ENCODE measurements at regions not wholly inside any gene's neighbourhood (a gene's known extent, or its start where the extent isn't known, plus 50 kb on each side); places are given as distances from the start of the nearest gene placed in this dataset.

DNA sequence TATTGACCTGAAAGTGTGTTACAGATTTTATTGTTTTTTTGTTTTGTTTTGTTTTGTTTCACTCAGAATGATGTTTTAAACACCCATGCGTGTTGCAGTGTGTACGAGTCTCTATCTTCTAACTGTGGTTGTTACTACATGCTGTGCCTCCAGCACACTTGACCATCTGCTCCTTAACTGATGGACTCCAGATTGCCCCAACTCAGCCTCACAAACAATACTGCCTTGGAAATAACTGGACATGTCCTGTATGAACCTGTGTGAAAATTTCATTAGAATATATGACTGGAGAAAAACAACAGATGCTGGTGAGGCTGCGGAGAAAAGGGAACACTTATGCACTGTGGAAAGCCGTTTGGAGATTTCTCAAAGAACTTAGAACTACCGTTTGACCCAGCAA lies 68.7 kb upstream of the HAND1 start:
- TF ChIP-seq, protein P1, sequence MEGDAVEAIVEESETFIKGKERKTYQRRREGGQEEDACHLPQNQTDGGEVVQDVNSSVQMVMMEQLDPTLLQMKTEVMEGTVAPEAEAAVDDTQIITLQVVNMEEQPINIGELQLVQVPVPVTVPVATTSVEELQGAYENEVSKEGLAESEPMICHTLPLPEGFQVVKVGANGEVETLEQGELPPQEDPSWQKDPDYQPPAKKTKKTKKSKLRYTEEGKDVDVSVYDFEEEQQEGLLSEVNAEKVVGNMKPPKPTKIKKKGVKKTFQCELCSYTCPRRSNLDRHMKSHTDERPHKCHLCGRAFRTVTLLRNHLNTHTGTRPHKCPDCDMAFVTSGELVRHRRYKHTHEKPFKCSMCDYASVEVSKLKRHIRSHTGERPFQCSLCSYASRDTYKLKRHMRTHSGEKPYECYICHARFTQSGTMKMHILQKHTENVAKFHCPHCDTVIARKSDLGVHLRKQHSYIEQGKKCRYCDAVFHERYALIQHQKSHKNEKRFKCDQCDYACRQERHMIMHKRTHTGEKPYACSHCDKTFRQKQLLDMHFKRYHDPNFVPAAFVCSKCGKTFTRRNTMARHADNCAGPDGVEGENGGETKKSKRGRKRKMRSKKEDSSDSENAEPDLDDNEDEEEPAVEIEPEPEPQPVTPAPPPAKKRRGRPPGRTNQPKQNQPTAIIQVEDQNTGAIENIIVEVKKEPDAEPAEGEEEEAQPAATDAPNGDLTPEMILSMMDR (IDR thresholded peaks at IDR 0.05; ENCODE audit: poor library complexity) = no peak
- no peak for TF ChIP-seq EZH2phosphoT487 (IDR thresholded peaks at IDR 0.05; ENCODE audit: low read depth, severe bottlenecking, unreplicated experiment)
- 93% methylated on average over 5 of the region's 5 CpGs for WGBS (ENCODE audit: low lambda C conversion rate, missing lambda C conversion rate)
- DNase-seq (ENCODE audit: low spot score) = no peak
- no peaks in the 10 kb centered on the region for H3K9me2 ChIP-seq (replicated peaks; ENCODE audit: insufficient read depth)
- no peaks in the 10 kb centered on the region for H3K79me2 ChIP-seq
- no peaks in the 10 kb centered on the region for H3K9me3 ChIP-seq (ENCODE audit: low read depth)
- no peaks in the 10 kb centered on the region for H4K20me1 ChIP-seq (ENCODE audit: insufficient read depth, poor library complexity, severe bottlenecking)
- H3K27ac ChIP-seq = no peak overlapping the region
- no peak overlapping the region for H3K4me3 ChIP-seq
- H3K36me3 ChIP-seq (replicated peaks; ENCODE audit: insufficient read depth, low read depth) = no peaks in the 10 kb centered on the region
- peaks cover 6% of the 10 kb centered on the region for H3K4me1 ChIP-seq (ENCODE audit: insufficient read depth)
- peaks cover 7% of the 10 kb centered on the region for H3K27me3 ChIP-seq
- H3K4me2 ChIP-seq = no peak overlapping the region
- no peak overlapping the region for H2AFZ ChIP-seq

GRCh38 chr5:154544646-154545045 lies 66.6 kb upstream of the HAND1 start:
- 64% methylated on average over 3 of the region's 3 CpGs for WGBS (ENCODE audit: low lambda C conversion rate, missing lambda C conversion rate)
- peaks cover 15% of the 10 kb centered on the region for H3K4me1 ChIP-seq (ENCODE audit: insufficient read depth)
- no peak for DNase-seq (ENCODE audit: low spot score)
- TF ChIP-seq EZH2phosphoT487 (IDR thresholded peaks at IDR 0.05; ENCODE audit: low read depth, severe bottlenecking, unreplicated experiment) = no peak
- no peak for TF ChIP-seq EZH2 (IDR thresholded peaks at IDR 0.05; ENCODE audit: borderline replicate concordance)
- TF ChIP-seq, protein P1 (IDR thresholded peaks at IDR 0.05; ENCODE audit: poor library complexity) = no peak
- H3K4me3 ChIP-seq = no peak overlapping the region
- H4K20me1 ChIP-seq (ENCODE audit: insufficient read depth, poor library complexity, severe bottlenecking) = no peaks in the 10 kb centered on the region
- H3K79me2 ChIP-seq = no peaks in the 10 kb centered on the region
- H3K27me3 ChIP-seq = peaks cover 7% of the 10 kb centered on the region
- no peaks in the 10 kb centered on the region for H3K9me3 ChIP-seq (ENCODE audit: low read depth)
- no peak overlapping the region for H3K27ac ChIP-seq
- no peak overlapping the region for H3K4me2 ChIP-seq
- no peak overlapping the region for H2AFZ ChIP-seq
- H3K36me3 ChIP-seq (replicated peaks; ENCODE audit: insufficient read depth, low read depth) = no peaks in the 10 kb centered on the region
- no peaks in the 10 kb centered on the region for H3K9me2 ChIP-seq (replicated peaks; ENCODE audit: insufficient read depth)

GRCh38 chr5:154543380-154543779 lies 65.4 kb upstream of the HAND1 start:
- no peak overlapping the region for H3K4me2 ChIP-seq
- DNase-seq (ENCODE audit: low spot score) = no peak
- H3K9me3 ChIP-seq (ENCODE audit: low read depth) = no peaks in the 10 kb centered on the region
- no peaks in the 10 kb centered on the region for H3K79me2 ChIP-seq
- H2AFZ ChIP-seq = no peak overlapping the region
- no peaks in the 10 kb centered on the region for H3K36me3 ChIP-seq (replicated peaks; ENCODE audit: insufficient read depth, low read depth)
- H3K27ac ChIP-seq = no peak overlapping the region
- H3K4me1 ChIP-seq (ENCODE audit: insufficient read depth) = peaks cover 15% of the 10 kb centered on the region
- no peaks in the 10 kb centered on the region for H3K9me2 ChIP-seq (replicated peaks; ENCODE audit: insufficient read depth)
- peaks cover 7% of the 10 kb centered on the region for H3K27me3 ChIP-seq
- 82% methylated on average over 5 of the region's 5 CpGs for WGBS (ENCODE audit: low lambda C conversion rate, missing lambda C conversion rate)
- H3K4me3 ChIP-seq = no peak overlapping the region
- no peak for TF ChIP-seq EZH2 (IDR thresholded peaks at IDR 0.05; ENCODE audit: borderline replicate concordance)
- TF ChIP-seq EZH2phosphoT487 (IDR thresholded peaks at IDR 0.05; ENCODE audit: low read depth, severe bottlenecking, unreplicated experiment) = no peak
- TF ChIP-seq, protein P1 (IDR thresholded peaks at IDR 0.05; ENCODE audit: poor library complexity) = no peak
- no peaks in the 10 kb centered on the region for H4K20me1 ChIP-seq (ENCODE audit: insufficient read depth, poor library complexity, severe bottlenecking)

GRCh38 chr5:154542581-154542980 lies 64.6 kb upstream of the HAND1 start:
- no peak overlapping the region for H3K4me2 ChIP-seq
- H4K20me1 ChIP-seq (ENCODE audit: insufficient read depth, poor library complexity, severe bottlenecking) = no peaks in the 10 kb centered on the region
- TF ChIP-seq, protein P1 (IDR thresholded peaks at IDR 0.05; ENCODE audit: poor library complexity) = no peak
- TF ChIP-seq EZH2phosphoT487 (IDR thresholded peaks at IDR 0.05; ENCODE audit: low read depth, severe bottlenecking, unreplicated experiment) = no peak
- no peak for TF ChIP-seq EZH2 (IDR thresholded peaks at IDR 0.05; ENCODE audit: borderline replicate concordance)
- no peak overlapping the region for H2AFZ ChIP-seq
- no peaks in the 10 kb centered on the region for H3K79me2 ChIP-seq
- no peaks in the 10 kb centered on the region for H3K36me3 ChIP-seq (replicated peaks; ENCODE audit: insufficient read depth, low read depth)
- no peaks in the 10 kb centered on the region for H3K9me3 ChIP-seq (ENCODE audit: low read depth)
- peaks cover 7% of the 10 kb centered on the region for H3K27me3 ChIP-seq
- no peak overlapping the region for H3K27ac ChIP-seq
- 81% methylated on average over 5 of the region's 5 CpGs for WGBS (ENCODE audit: low lambda C conversion rate, missing lambda C conversion rate)
- no peak overlapping the region for H3K4me3 ChIP-seq
- H3K4me1 ChIP-seq (ENCODE audit: insufficient read depth) = peaks cover 15% of the 10 kb centered on the region
- H3K9me2 ChIP-seq (replicated peaks; ENCODE audit: insufficient read depth) = no peaks in the 10 kb centered on the region
- DNase-seq (ENCODE audit: low spot score) = no peak

Data from hepatocyte (in vitro differentiated cells).